Heart right ventricle (tissue), 16 donors: ENCODE measurements at regions not wholly inside any gene's neighbourhood (a gene's known extent, or its start where the extent isn't known, plus 50 kb on each side); places are given as distances from the start of the nearest gene placed in this dataset.

Source experiments
- ATAC-seq, 8 donors: fragments of 200-7000 bp; cut with Tn5 transposase; one replicate each; pipeline ENCODE4 v1.9.1; 2020; ENCODE audit warnings: mild to moderate bottlenecking in 8 of 8, moderate library complexity in 8 of 8, moderate number of reproducible peaks in 1 of 8
- DNase-seq, 2 donors: peaks; one replicate each; pipeline ENCODE4 v3.0.0-alpha.2; 2020
- H3K27ac ChIP-seq, 10 donors: fragments of 200-600 bp; sonication (generic) in 2 of 10; one replicate each; pipeline versions ENCODE4 v1.5.0 to v1.8.0; 2020 to 2022; ENCODE audit warnings: mild to moderate bottlenecking in 3 of 10
- H3K27me3 ChIP-seq, 7 donors: fragments of 200-600 bp; one replicate each; pipeline ENCODE4 v1.8.0; 2021 to 2022; ENCODE audit warnings: mild to moderate bottlenecking in 2 of 7
- H3K36me3 ChIP-seq, 9 donors: fragments of 200-600 bp; sonication (generic) in 1 of 9; one replicate each; pipeline versions ENCODE4 v1.5.0 to v1.8.0; 2020 to 2022; ENCODE audit warnings: mild to moderate bottlenecking in 2 of 9
- H3K4me1 ChIP-seq, 9 donors: fragments of 200-600 bp; sonication (generic) in 1 of 9; one replicate each; pipeline versions ENCODE4 v1.5.0 to v1.8.0; 2020 to 2022; ENCODE audit warnings: mild to moderate bottlenecking in 4 of 9
- H3K4me3 ChIP-seq, 10 donors: fragments of 200-600 bp; sonication (generic) in 2 of 10; one replicate each; pipeline versions ENCODE4 v1.5.0 to v1.8.0; 2020 to 2022; ENCODE audit warnings: mild to moderate bottlenecking in 7 of 10, moderate library complexity in 2 of 10
- H3K9me3 ChIP-seq, 11 donors: fragments of 200-600 bp in 10 of 11; sonication (generic) in 2 of 11; one replicate each; pipeline versions ENCODE4 v1.5.0 to v1.8.0; 2013 to 2022; ENCODE audit warnings: mild to moderate bottlenecking in 2 of 11, control low read depth in 1 of 11, moderate library complexity in 1 of 11
- WGBS, 2 donors: extraction: QIAGEN DNeasy Blood & Tissue Kit; methylation state at CpG; one replicate each; pipeline ENCODE4 v1.1.7; 2013; ENCODE audit warnings: inconsistent platforms in 1 of 2; 5-methylcytosine and 5-hydroxymethylcytosine counted together
- intact Hi-C, 10 donors: fragments of 100-400 bp; cut with DNase I; formaldehyde crosslinking; loops; one replicate each; pipeline versions ENCODE4 v1.11.1 to v1.14.2; 2022
- TF ChIP-seq, protein P1 (sequence below), 9 donors: fragments of 200-600 bp; sonication (generic) in 2 of 9; IDR thresholded peaks; one replicate each; pipeline versions ENCODE4 v1.5.0 to v1.8.0; 2021 to 2022; ENCODE audit warnings: antibody characterized with exemption in 9 of 9, mild to moderate bottlenecking in 5 of 9, moderate library complexity in 1 of 9
- donor health status: Arrhythmogenic right ventricular cardiomyopathy.
- donor health status: ischemic (EF 13 %, LVEDD 7.1; RV severe dilation, severe dysfunction).
- donor health status: healthy with polysubstance abuse.
- donor health status: DM: no; HTN: yes; CAD: no.
- donor health status: DM: no; HTN: no; CAD: no.
- donor health status: ischemic (EF 25% LVEDD 6.9; RV normal size, moderate dysfunction).
- donor health status: ischemic (EF 25% LVEDD 5.7; RV mildly dilated, moderate dysfunction).
- donor health status: healthy.
- donor health status: DM: yes; HTN: yes; CAD: no.
- donor health status: Ischemic cardiomyopathy.
- donor health status: ischemic (EF 35%, LVEDD 5.7; RV mildly dilated, moderate dysfunction).
- donor health status: nonischemic (EF 11% LVEDD 7.7; RV severe dilation, severe dysfunction).
- donor health status: DM: yes; HTN: yes; CAD: no.
- donor health status: PGD.
- donor health status: ischemic (EF 29% LVEDD 5.4; RV normal size, mild dysfunction).
- donor health status: nonischemic (EF 23%, LVEDD 6.1; RV moderate dilation, normal function).

DNA sequence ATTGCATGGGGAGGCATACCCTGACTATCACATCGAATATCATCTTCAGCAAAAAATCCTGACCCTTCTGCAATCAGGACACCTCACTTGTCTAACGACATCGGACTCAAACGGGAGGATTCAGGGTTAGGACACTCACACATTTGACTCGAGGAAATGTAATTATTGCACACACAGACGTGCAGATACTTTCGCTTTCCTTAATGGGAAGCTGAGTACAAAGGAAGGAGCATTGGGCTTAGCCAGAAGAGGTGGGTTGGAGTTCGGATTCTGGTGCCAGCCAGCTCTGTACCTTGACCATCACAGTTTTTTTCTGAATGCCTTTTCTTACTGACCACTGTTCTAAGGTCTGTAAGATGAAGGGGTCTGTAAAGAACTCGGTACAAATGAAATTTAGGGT, 260.4 kb downstream of the GALC start:
- Histone ChIP-seq H3K27ac (no peak overlapping the region), H3K9me3 (no peaks in the 10 kb centered on the region), H3K36me3 (no peaks in the 10 kb centered on the region), H3K4me3 (no peak overlapping the region), H3K27me3 (no peaks in the 10 kb centered on the region), H3K4me1 (no peaks in the 10 kb centered on the region)
- 65 to 75% methylated on average over 9 of the region's 9 CpGs for WGBS, 2 donors
- ATAC-seq (no peak), DNase-seq (no peak)
- TF ChIP-seq, protein P1, sequence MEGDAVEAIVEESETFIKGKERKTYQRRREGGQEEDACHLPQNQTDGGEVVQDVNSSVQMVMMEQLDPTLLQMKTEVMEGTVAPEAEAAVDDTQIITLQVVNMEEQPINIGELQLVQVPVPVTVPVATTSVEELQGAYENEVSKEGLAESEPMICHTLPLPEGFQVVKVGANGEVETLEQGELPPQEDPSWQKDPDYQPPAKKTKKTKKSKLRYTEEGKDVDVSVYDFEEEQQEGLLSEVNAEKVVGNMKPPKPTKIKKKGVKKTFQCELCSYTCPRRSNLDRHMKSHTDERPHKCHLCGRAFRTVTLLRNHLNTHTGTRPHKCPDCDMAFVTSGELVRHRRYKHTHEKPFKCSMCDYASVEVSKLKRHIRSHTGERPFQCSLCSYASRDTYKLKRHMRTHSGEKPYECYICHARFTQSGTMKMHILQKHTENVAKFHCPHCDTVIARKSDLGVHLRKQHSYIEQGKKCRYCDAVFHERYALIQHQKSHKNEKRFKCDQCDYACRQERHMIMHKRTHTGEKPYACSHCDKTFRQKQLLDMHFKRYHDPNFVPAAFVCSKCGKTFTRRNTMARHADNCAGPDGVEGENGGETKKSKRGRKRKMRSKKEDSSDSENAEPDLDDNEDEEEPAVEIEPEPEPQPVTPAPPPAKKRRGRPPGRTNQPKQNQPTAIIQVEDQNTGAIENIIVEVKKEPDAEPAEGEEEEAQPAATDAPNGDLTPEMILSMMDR (IDR thresholded peaks at IDR 0.05) = no peak
- intact Hi-C loops = no loop called here

DNA sequence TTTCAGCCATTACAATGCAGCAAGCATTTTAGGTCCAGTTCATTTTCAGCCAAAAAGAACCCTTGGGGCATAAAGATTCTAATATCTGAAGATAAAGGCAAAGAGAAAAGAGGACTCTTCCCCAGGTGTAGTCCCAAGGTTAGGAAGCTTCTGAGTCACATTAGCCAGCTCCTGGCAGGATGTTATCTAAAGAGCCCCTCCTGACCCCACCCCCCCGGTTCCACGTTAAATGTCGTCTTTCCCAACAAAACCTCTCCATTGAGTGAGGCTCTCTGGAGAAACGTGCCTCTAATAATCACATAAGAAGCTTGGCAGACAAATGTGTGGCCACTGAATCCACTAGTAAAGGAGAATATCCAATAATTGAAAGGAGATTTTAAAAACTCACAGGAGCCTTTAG, 267.7 kb downstream of the GALC start:
- ATAC-seq (no peak), DNase-seq (no peak)
- no peaks in the 10 kb centered on the region for H3K9me3 ChIP-seq
- intact Hi-C loops = no loop called here
- H3K36me3 ChIP-seq = no peaks in the 10 kb centered on the region
- 61 to 63% methylated on average over 4 of the region's 4 CpGs for WGBS, 2 donors
- no peaks in the 10 kb centered on the region for H3K4me1 ChIP-seq
- no peaks in the 10 kb centered on the region for H3K27me3 ChIP-seq
- no peak overlapping the region for H3K4me3 ChIP-seq
- TF ChIP-seq, protein P1 (IDR thresholded peaks at IDR 0.05) = no peak
- H3K27ac ChIP-seq = no peak overlapping the region

DNA sequence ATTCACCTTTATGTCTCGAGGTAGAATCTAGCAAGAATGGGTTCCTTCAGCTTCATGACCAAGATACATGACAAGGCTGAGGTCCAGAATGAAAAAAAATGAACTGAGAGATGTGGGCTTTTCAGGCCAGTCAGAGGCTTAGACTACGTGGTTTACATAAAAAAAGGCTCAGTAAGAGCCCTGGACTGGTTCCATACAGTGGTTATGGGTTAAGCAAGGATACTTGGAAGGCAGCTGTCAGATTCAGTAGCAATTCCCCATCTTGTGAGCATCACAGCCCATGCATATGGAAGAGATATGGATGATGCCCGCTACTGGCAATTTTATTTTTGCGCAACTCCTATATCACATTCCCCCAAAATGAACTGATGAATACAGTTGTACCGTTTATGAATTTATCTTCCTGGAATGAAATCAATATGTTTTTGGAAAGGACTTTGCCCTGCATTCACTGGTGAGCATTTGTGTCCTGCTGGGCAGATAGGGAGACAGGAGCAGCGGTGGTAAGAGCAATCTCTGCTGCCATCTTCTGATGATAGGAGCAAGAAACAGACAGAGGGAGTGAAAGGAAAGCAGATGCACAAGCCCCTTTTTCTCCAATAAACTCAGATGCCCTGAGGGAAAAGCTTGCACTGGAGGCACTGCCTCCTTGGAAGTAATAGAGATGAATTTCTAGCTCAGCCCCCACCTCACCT, 280.4 kb downstream of the GALC start:
- H3K27ac ChIP-seq = no peak overlapping the region
- ATAC-seq = no peak
- no peaks in the 10 kb centered on the region for H3K36me3 ChIP-seq
- no peaks in the 10 kb centered on the region for H3K9me3 ChIP-seq
- no peaks in the 10 kb centered on the region for H3K27me3 ChIP-seq
- TF ChIP-seq, protein P1 (IDR thresholded peaks at IDR 0.05) = peak in 2 of 9 donors; percentile 12 to 31
- no peak for DNase-seq
- WGBS, 2 donors = 71 to 73% methylated on average over 6 of the region's 6 CpGs
- H3K4me3 ChIP-seq = no peak overlapping the region
- intact Hi-C loops = no loop called here
- H3K4me1 ChIP-seq = no peaks in the 10 kb centered on the region

DNA sequence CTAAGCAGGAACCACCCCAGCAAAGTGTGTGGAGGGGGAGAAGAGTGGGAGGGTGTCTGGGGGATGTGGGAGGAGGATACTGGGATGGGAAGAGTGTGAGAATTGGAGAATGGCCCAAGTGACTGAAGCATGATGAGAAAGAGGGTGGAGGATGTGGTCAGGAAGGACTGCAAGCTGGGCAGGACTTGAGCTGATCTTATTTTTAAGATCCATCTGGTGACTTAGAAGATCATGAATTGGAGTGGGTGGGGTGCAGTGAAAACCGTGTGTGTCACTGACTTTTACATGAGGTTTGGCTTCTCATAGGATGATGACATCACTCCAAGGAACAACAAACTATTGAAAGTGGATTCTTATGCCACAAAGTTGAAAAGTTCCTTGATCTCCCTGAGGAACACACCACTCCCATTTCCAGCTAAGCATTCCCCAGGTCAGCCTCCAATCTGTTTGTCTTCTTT, 287.5 kb downstream of the GALC start:
- TF ChIP-seq, protein P1 (IDR thresholded peaks at IDR 0.05) = no peak
- ATAC-seq (peak in 6 of 8 donors; percentile 39 to 94 (median 76)), DNase-seq (peak in 1 of 2 donors; percentile 15)
- Histone ChIP-seq H3K4me1 (no peaks in the 10 kb centered on the region), H3K9me3 (no peaks in the 10 kb centered on the region), H3K36me3 (no peaks in the 10 kb centered on the region), H3K27me3 (no peaks in the 10 kb centered on the region), H3K27ac (no peak overlapping the region), H3K4me3 (no peak overlapping the region)
- WGBS, 2 donors = 18 to 24% methylated on average over 1 of the region's 1 CpG
- intact Hi-C loops = no loop called here
